Activated CD8-positive, alpha-beta memory T cell treated with anti-CD3 and anti-CD28 coated beads, Interleukin-2, amount 50 U/mL, for 48 hours (primary cell): ENCODE measurements at regions not wholly inside any gene's neighbourhood (a gene's known extent, or its start where the extent isn't known, plus 50 kb on each side); places are given as distances from the start of the nearest gene placed in this dataset.

Source experiments
- DNase-seq: peaks from one replicate; pipeline ENCODE4 v3.0.0-alpha.2; 2020

DNA sequence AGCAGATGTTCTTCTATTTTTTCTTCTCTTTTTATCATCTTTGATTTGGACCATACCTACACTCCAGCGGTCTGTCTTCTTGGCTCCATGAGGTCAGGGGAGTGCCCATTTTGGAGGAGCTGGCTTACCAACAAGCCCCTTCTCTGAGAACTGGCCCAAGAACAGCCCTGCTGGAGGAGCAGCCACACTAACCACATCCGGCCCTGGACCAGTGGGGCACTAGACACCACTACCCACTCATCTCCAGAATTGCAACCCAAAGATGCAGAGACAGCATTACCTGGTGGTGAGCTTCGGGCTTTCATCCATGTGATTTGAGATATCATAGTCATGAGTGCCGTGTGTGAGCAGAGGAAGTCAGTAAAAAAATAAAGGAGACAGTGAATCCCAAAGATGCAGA is 599.4 kb upstream of the CDH4 start:
- DNase-seq, result no peak

DNA sequence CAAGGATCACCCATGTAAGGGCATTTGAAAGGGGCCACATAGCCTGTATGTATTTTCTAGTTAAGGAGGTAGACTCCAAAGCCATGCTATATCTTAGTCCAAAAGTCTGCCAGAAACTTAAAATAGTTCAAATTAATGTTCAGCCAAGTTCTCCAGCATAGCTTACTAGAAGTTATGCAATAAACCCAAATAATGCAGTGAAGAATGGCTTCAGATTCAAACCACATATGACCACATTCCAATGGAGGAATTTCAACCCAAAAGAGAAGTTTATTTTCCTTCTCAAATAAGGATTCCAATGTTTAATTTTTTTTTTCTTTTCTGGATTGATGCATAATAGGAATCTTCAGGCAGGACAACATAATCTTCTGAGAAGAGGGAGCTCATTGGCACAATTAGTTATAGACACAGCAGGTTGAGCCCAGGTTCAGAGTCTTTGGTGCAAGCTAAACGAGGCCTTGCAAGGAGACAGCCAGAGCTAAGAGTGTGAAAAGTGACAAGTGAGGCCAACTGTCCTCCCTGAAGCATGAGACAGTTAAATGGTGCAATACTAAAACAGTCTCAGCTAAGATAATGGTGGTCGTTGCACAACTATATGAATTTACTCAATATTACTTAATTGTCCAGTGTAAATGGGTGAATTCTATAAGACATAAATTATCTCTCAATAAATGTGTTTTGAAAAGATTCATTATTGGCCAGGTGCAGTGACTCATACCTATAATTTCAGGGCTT is 598.8 kb upstream of the CDH4 start:
- no peak for DNase-seq

DNA sequence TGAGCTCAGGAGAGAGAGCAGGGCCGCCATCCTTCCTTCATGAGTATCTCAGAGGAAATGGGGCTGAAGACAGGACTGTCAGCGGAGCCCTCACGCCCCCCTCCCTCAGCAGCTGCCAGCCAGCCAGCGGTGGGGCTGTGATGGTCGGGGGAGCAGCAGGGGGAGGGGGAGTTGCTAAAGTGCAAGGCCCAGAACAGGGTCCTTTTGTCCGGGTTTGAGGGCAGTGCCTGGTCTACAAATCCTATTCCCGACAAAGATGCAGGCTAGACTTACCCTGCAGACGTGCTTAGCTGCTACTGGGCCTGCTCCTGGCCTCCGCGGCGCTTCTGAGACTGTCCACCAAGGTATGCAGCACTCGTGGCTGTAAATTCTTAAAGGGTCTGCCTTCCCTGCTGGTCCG is 593.4 kb upstream of the CDH4 start:
- DNase-seq, result no peak

DNA sequence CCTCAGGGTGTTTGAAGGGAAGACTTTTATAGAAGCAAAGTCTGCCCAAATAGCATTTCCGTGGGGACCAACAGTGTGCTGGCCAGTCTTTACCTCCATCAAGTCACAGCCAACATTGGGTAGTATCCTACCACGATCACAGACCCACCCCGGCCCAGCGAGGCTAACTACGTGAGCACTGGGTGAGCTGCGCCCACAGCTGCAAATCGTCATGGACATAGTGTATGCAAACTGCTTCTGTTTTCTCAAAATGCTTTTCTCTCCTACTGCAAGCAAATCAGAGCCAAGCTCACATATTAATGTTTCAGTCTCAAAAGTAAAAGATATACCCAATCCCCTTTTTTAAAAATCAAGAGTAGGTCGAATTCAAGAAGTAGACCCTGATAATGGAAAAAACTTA is 592.8 kb upstream of the CDH4 start:
- no peak for DNase-seq

DNA sequence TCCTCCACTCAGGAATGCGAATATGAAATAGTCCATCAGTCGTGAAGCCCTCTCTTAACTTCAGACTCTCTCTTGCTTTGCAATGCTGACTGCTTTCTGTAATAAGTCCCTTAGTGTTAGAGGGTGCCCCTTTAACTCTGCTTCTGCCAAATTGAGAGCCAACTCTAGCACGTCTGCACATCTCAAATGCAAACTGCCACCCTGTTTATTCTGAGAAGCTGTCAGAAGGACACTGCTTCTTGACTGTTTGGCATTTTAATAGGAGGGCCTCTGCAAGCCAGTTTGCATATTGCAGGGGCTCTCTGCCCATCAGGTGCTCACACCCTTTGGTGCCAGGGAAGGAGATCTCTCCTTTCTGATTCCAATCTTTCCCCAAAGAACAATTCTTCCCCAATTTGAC is 589.8 kb upstream of the CDH4 start:
- no peak for DNase-seq

DNA sequence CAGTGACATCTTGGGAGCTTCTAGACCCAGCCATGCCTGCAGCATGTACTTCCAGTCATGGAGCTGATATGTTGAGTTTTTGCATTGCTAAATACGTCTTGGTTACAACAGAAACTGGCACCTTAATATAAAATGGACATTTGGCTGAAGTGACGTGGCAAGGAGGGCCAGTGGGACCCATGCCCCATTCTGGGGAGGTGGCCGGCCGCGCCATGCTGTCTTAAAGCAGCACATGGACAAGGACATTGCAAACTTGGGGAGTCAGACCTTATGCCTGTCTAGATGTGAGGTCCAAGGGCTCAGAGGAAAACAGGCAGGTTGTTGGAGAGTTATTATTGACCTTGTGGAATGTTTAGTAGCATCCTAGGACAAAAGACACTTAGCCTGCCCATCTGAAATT is 588.0 kb upstream of the CDH4 start:
- DNase-seq, result no peak

DNA sequence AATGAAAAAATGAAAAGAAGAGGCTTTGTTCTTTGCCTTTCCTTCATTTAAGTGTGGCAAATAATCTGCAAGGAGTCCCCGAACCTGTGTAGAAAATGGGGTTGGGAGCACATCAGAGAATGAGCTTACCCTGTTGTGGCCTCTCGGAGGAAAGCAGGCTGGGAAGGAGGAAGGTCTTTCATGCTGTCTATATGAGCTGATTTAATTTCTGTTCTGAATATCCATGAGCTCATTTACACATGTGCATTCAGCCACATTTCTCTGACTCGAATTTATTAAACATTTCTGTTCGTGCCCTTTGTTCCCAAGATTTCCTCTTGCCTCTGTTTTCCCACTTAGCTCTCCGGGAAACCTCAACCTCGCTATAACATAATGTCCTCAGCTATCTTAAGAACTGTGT is 584.4 kb upstream of the CDH4 start:
- DNase-seq, result no peak

DNA sequence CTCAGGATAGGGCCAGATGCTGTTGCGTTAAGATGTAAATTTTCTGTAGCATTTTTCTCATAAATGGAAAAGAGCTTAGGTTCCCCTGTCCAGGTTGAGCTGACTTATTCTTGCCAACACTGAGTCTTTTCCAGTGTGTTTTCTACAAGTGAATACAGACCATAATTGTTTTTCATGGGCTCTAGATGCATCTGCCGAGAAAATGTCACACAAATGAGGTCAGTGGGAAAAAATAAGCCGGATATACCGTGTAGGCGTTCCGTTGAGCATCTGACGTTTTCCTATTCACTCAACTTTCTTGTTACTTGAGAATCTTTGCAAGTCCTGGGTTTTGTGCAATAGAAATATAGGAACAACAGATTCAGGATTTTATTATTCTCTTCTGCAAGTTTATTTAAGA is 582.9 kb upstream of the CDH4 start:
- no peak for DNase-seq

DNA sequence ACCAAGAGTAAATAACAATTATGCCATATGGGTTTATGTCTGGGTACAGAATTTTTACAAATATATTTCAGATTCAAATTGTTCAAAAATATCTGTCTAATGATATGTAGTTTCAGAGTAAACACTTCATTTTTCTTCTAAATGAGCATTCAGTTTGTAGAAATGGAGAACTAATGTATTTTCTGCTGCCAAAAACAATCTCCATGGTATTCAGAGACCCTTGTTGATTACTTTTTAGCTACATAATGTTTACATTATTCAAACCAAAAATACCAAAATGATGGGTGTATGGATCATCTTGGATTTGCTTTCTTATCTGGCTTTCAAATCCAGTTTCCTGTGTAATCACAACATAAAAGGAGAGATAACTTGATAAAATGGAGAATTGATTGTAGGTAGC is 576.0 kb upstream of the CDH4 start:
- DNase-seq, result no peak

DNA sequence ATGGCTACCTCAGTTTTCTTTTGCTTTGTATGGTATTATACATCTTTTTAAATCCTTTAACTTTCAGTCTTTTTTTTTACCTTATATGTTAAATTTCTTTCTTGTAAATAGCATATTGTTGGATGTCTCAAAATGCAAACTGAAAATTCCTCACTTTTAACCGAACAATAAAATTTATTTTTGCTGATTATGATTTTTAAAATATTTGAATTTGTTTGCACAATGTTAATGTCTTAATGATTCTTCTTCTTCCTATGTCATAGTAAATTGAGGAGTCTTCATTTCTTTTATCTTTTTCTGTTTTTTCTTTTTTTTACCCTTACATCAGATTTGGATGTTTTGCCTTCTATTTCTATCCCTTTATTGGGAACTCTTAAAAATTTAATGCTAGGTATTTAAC is 574.2 kb upstream of the CDH4 start:
- no peak for DNase-seq

DNA sequence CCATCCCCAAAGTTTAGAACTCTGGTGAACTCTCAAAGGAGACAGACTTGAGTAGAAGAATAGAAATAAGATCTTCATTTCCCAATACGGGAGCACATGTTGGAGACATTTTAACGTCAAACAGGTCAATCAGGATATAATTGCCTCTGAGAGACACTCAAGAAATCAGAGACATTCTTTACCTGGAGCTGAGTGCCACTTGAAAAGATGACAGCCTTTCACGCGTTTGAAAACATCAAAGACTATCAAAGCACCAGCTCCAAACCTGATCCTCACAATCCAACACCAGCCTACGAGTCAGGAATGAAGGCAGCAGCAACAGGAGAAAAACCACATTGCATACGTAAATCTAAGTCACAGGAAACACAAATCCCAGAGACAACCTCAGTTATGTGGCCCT is 571.5 kb upstream of the CDH4 start:
- no peak for DNase-seq

DNA sequence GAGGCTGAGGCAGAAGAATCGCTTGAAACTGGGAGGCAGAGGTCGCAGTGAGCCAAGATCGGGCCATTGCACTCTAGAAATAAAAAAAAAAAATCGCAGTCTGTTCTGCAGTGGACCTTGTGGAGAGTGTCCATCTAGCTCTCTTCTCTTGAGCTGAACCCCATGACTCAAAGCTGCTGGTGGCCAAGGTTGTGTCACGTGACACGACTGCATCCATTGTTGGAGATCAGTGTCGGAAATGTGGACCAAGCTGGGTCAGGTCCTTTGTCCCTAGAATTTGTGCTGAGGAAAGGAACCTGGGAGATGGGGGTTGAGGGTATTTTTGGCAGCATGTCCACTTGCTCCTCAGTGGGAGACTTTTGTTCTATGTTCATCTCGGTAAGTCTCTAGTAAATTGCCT is 564.8 kb upstream of the CDH4 start:
- DNase-seq, result no peak

DNA sequence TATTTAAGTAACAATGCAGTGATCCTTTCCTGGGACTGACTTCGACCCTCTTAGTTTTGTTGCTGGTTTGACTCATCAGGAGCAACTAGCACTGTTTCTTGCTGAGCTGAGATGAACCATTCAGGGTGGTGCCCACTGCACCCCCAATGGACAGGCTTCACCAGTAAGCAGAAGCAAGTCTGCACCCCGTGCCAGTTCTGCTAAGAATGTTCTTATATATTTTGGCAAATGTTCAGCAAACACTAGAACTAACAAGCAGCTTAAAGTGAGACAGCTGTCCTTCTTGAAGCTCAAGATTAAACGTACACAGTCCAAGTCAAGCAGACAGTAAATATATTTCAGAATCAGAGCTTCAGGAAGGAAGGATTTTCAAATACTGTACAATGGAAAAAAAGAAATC is 561.3 kb upstream of the CDH4 start:
- DNase-seq, result no peak

DNA sequence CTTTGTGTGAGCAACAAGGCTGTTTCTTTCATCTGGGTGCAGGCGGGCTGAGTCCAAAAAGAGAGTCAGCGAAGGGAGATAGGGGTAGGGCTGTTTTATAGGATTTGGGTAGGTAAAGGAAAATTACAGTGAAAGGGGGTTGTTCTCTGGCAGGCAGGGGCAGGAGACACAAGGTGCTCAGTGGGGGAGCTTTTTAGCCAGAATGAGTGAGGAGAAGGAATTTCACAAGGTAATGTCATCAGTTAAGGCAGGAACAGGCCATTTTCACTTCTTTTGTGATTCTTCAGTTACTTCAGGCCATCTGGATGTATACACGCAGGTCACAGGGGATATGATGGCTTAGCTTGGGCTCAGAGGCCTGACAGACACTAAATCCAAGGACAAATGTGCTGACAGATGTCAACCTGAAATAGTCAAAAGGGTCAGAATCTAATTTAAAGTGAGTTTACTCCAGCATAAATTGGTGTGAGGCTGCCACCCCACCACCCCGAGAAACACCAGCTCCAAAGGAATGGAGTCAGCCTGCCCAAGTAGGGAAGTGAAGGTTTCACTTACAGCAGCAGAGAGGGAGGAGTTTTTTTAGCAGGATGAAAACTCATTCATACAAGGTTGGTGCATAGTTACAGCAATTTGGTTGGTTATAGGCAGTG is 560.0 kb upstream of the CDH4 start:
- DNase-seq, result no peak

DNA sequence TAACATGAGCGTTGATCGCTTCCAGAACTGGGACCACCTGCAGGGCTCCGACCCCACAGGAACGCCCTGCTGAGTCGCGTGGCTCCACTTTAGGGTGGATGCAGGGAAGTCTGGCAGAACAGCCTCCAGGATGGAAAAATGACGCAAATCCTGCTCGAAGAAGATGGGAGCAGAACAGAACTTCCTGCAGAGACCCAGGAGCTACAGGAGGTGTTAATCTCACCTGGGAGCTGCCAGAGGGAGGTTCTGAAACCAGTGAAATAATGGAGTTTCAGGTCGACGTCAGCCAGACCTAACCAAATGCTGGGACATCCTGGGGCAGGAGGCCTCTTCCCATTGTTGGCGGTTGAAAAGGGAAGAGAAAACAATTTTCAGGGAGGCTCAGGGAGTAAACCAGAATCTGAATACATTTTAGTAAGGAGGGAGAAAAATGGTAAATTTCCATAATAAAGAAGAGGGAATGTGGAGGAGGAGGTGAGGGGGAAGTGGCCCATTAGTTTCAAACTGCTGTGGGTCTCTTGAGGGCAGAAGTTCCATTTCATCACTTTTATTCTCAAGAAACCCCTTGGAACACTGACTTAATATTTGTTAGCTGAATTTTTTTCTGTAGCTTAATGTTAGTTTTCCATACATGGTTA is 558.4 kb upstream of the CDH4 start:
- DNase-seq, result no peak

DNA sequence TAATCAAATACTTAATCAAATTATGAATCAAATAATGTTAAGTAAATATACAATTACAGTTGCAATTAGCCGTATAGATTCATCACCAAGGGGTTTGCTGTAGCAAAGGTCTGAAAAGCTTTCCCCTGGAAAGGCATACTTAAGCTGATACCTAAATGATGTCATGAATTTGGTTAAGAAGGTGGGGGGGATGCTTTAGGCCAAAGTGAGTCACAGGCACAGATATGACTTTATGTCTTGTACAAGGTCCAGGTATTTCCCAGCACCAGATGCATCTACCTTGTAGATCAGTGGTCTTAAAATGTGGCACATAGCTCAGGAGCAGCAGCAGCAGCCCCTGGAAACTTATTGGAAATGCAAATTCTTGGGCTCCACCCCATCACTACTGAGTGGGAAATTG is 557.3 kb upstream of the CDH4 start:
- DNase-seq, result no peak

DNA sequence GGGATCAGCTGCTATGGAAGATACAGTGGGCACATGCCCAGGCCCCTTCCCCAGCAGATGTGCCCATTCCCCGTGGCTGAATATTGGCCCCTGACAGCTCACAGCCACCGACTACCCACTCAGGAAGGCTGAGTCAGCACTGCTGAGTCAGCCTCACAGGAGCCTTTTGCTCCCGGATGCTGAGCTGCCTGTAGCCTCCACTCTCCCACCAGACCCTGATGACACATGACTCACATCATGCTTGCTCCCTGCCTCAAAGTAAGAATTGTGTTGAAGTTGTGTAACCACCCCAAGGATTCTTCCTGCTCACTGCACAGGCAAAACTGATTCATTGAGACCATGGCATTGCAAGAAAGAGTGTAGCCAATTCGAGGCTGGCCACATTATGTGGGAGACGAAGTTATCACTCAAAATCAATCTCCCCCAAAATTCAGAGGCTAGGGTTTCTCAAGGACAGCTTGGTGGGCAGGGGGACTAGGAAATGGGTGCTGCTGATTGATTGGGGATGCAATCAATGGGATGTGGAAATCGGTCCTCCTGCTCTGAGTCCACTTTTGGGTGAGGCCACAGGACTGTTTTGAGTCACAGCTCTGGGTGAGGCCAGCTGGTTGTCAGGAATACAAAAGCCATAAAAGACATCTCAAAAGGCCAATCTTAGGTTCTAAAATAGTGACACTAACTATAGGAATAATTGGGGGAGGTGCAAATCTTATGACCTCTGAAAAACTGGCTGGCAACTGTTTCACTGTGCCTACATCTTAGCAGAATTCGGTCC is 556.6 kb upstream of the CDH4 start:
- DNase-seq, result peak; percentile 62

DNA sequence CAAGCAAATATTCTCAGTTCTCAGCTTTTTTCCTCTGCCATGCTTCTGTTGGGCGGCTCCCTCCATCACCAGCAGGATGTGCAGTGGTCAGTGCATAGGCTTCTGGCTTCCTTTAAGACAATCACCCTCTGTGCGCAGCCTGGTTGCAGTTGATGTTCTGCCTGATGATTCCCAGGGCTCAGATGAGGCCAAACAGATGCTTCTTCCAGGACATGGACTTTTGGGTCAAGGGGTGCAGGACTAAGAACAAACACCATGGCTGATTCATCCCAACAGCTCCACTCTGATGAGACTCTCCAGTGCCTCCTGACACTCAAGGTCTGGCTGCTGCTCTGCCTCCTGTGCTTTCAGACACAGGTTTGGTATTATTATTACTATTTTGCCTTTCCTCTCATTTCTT is 554.8 kb upstream of the CDH4 start:
- no peak for DNase-seq

DNA sequence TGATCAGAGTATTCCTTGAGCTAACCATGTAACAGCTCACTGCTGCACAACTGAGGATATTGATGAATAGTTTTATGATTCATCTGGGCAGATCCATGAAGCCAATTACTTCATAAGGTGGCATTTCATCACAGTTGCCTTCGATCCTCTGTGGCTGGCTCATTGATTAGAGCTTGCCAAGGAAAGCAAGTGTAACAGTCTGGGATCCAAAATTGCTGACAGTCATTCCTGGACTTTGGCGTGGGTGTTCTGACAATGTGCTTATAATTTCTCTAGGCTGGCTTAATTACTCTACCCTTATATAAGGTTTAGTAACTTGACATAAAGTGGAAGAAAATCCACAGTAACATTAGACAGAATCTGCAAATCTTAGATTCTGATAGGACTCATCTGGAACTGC is 551.3 kb upstream of the CDH4 start:
- DNase-seq, result no peak

DNA sequence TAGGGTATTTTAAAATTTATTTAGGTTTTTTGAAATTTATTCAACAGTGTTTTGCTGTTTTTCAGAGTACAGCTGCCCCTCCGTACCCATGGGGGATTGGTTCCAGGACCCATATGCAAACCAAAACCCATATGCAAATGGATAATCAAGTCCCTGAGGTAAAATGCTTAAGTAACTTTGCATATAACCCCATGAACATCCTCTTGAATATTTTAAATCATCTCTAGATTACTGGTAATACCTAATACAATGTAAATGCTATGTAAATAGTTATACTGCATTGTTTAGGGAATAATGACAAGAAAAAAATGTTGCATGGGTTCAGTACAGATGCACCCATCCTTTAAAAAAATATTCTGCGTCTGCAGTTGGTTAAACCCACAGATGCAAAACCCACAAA is 547.9 kb upstream of the CDH4 start:
- DNase-seq, result no peak

DNA sequence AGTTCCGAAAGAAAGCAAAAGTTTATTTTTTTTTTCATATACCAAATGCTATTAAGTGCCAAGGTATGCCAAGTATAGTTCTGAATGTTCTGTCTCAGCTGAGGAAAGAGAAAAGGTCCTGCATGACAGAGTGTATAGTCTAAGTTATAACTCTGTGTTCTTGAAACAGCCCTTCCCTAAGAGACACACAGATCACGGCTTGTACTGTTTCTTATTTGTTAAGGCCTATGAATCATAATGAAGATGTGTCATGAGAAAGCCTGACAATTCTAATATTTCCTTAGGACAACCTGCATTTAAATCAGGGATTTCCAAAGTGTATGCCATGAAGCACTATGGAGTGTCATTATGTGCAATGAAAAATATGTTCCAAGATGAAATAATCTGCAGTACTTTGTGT is 538.7 kb upstream of the CDH4 start:
- DNase-seq, result no peak

DNA sequence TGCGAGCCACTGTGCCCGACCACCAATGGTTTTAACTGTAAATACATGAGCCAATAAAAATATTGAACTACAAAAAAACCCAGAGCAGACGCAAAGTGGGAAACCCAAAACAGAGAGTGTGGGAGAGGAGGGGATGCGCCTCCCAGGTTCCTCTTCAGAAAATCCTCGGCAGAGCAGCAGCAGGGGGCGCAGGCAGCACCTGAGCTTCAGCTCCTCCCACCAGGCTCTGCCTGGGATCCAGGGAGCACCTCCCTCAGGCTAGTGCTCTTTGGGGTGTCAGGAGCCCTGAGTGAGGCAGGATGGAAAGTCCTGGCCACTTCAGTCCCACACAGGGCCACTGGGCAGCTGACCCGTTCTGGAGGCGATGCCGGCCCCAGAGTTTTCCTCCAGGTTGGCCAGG is 536.9 kb upstream of the CDH4 start:
- no peak for DNase-seq

DNA sequence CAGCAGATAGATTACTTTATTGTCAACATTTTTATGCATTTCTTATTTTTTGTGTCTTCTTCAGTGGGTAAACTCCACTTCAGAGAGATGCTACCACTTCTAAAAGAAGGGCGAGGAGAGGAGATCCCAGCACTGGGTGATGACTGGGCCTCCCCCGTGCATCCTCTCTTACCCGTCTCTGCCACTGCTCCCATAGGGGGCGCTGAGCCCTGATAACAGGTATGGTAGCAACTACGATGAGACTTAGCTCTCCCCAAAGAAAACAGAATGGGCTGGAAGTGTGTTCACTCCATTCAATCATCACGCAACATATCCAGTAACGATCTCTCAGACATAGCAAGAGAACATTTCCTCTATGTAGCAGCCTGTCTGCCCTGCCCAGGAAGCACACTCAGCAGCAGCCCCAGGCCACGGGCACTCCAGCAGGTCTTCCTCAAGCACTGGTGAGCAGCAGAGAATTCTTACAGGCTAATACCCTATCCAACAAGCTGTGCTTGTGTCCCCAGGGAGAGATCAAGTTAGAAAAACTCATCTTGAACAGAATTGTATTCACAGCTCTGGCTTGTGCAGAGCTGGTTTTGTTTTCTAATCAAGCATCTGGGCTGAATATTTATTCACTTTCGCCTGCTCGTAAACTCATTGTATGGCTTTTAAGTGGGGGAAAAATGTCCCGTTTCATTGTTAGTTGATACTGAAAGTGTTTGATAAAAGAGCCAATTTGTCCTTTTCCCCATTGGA is 533.1 kb upstream of the CDH4 start:
- no peak for DNase-seq
